ENCODE measurements at regions not wholly inside any gene's neighbourhood (a gene's known extent, or its start where the extent isn't known, plus 50 kb on each side); places are given as distances from the start of the nearest gene placed in this dataset.

DNA sequence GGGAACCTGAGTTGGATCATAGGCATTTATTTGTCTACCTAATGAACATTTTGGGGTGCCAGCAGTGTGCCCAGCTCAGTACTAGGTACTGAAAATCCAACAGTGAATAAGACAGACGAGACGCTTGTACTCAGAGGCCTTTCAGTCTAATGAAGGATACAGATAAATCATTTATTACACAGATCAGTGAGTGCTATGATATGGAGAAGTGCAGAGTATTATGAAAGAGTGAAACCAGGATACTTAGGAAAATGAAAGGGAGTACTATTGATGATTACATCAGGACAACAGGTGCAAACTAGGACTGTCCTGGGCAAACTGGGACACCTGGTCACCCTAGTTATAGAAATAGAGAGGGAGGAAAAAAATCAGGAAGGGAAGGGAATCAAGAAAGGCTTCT lies 207.5 kb upstream of the NCAM1 start:
- Histone ChIP-seq H4K5ac (ENCODE audit: low read depth, low read length) (no peak overlapping the region), H3K9me3 (ENCODE audit: control insufficient read depth, insufficient read depth, low read length) (no peaks in the 10 kb centered on the region), H3K4me3 (ENCODE audit: insufficient read depth, low read depth, low read length) (no peak overlapping the region), H3K27me3 (ENCODE audit: control insufficient read depth, insufficient read depth, low read length) (no peaks in the 10 kb centered on the region), H2AFZ (replicated peaks; ENCODE audit: low read length, poor library complexity) (no peak overlapping the region), H3K18ac (ENCODE audit: low read depth, low read length) (no peak overlapping the region), H2AK9ac (replicated peaks; ENCODE audit: low read depth, low read length, poor library complexity) (no peak overlapping the region), H2BK120ac (ENCODE audit: low read depth, low read length) (no peak overlapping the region), H4K91ac (ENCODE audit: insufficient read depth, low read depth, low read length) (no peak overlapping the region), H3K9me1 (ENCODE audit: insufficient read depth, low read length) (no peaks in the 10 kb centered on the region), H2BK5ac (ENCODE audit: low read depth, low read length, poor library complexity, severe bottlenecking) (no peak overlapping the region), H3K4me1 (ENCODE audit: control insufficient read depth, insufficient read depth, low read length) (no peaks in the 10 kb centered on the region), H3K23ac (ENCODE audit: low read depth, low read length) (no peak overlapping the region), H3K14ac (replicated peaks; ENCODE audit: low read depth, low read length) (no peak overlapping the region), H3K79me1 (ENCODE audit: low read depth in 1 of 2, low read length in 2 of 2) (no peaks in the 10 kb centered on the region), H3K4ac (ENCODE audit: low read depth, low read length) (no peak overlapping the region), H3K27ac (ENCODE audit: insufficient read depth, low read length) (no peak overlapping the region), H4K20me1 (ENCODE audit: insufficient read depth, low read length) (no peaks in the 10 kb centered on the region), H3K56ac (ENCODE audit: extremely low read depth, insufficient read depth, low read length) (no peak overlapping the region), H2AK5ac (ENCODE audit: low read depth, low read length) (no peak overlapping the region), H2BK15ac (ENCODE audit: low read depth, low read length) (no peak overlapping the region), H3K4me2 (ENCODE audit: low read depth, low read length) (no peak overlapping the region), H4K8ac (ENCODE audit: low read depth in 2 of 2, low read length in 2 of 2) (no peak overlapping the region), H2BK20ac (ENCODE audit: low read depth, low read length) (no peak overlapping the region), H3K9ac (ENCODE audit: low read depth, low read length) (no peak overlapping the region), H3K36me3 (ENCODE audit: control insufficient read depth, insufficient read depth, low read length) (no peaks in the 10 kb centered on the region)
- WGBS, 2 experiments (ENCODE audit: extremely low coverage in 2 of 2, insufficient read length in 1 of 2): no CpG with 5 or more reads among the region's 2 CpGs
- dilution Hi-C loops (cut with HindIII; ENCODE audit: low sequenced_read_pairs, unreplicated experiment): no loop called here
- in situ Hi-C loops (cut with MboI; ENCODE audit: low sequenced_read_pairs): no loop called here
- no TSS peak for BruUV-seq (replicated peaks)
- CTCF ChIA-PET: no interaction called here
- ATAC-seq (ENCODE audit: low read depth): no peak
- TF ChIP-seq CHD1 (IDR thresholded peaks at IDR 0.05; ENCODE audit: low read depth, low read length) (no peak), MAZ (IDR thresholded peaks at IDR 0.05; ENCODE audit: borderline replicate concordance, low read depth, low read length) (no peak), RAD21 (IDR thresholded peaks at IDR 0.05; ENCODE audit: low read length) (no peak), SMC3 (IDR thresholded peaks at IDR 0.05; ENCODE audit: low read depth, low read length) (no peak)
- TF ChIP-seq, protein P1, sequence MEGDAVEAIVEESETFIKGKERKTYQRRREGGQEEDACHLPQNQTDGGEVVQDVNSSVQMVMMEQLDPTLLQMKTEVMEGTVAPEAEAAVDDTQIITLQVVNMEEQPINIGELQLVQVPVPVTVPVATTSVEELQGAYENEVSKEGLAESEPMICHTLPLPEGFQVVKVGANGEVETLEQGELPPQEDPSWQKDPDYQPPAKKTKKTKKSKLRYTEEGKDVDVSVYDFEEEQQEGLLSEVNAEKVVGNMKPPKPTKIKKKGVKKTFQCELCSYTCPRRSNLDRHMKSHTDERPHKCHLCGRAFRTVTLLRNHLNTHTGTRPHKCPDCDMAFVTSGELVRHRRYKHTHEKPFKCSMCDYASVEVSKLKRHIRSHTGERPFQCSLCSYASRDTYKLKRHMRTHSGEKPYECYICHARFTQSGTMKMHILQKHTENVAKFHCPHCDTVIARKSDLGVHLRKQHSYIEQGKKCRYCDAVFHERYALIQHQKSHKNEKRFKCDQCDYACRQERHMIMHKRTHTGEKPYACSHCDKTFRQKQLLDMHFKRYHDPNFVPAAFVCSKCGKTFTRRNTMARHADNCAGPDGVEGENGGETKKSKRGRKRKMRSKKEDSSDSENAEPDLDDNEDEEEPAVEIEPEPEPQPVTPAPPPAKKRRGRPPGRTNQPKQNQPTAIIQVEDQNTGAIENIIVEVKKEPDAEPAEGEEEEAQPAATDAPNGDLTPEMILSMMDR (conservative IDR thresholded peaks at IDR 0.05; ENCODE audit: low read depth, low read length): no peak
- intact Hi-C loops (cut with micrococcal nuclease): no loop called here
- POLR2A ChIA-PET (ENCODE audit: unreplicated experiment): no interaction called here
- DNase-seq: no peak
